Psoas muscle (tissue), 7 donors: ENCODE measurements at regions not wholly inside any gene's neighbourhood (a gene's known extent, or its start where the extent isn't known, plus 50 kb on each side); places are given as distances from the start of the nearest gene placed in this dataset.
A peak's percentile ranks its signal among the peaks of the same experiment; 100 is the strongest.

ENCODE experiments used
- ATAC-seq, 4 donors: fragments of 200-7000 bp; cut with Tn5 transposase; one replicate each; pipeline ENCODE4 v1.9.1; 2020; ENCODE audit warnings: moderate library complexity in 3 of 4, mild to moderate bottlenecking in 2 of 4
- DNase-seq, 2 donors: peaks; one replicate each; pipeline ENCODE4 v3.0.0-alpha.2; 2020
- H3K27ac ChIP-seq: fragments of 200-600 bp; one replicate; pipeline ENCODE4 v1.8.0; 2022
- H3K27me3 ChIP-seq, 3 donors: fragments of 200-600 bp in 1 of 3; one replicate each; pipeline versions ENCODE4 v1.6.1 to v1.8.0; 2013 to 2022; ENCODE audit warnings: low read length in 2 of 3, mild to moderate bottlenecking in 2 of 3, moderate library complexity in 1 of 3; ENCODE audit not compliant: insufficient read depth in 3 of 3
- H3K36me3 ChIP-seq, 2 donors: fragments of 200-600 bp in 1 of 2; one replicate each; pipeline versions ENCODE4 v1.6.1 to v1.8.0; 2013 to 2022; ENCODE audit warnings: low read depth in 1 of 2, mild to moderate bottlenecking in 1 of 2, moderate library complexity in 1 of 2; ENCODE audit not compliant: insufficient read depth in 1 of 2
- H3K4me1 ChIP-seq: fragments of 200-600 bp; one replicate; pipeline ENCODE4 v1.8.0; 2022
- H3K4me3 ChIP-seq: fragments of 200-600 bp; one replicate; pipeline ENCODE4 v1.8.0; 2022; ENCODE audit warnings: mild to moderate bottlenecking
- H3K9me3 ChIP-seq: fragments of 200-600 bp; one replicate; pipeline ENCODE4 v1.8.0; 2022
- CTCF ChIP-seq: fragments of 200-600 bp; IDR thresholded peaks from one replicate; pipeline ENCODE4 v1.8.0; 2022; ENCODE audit warnings: antibody characterized with exemption
- WGBS, 3 donors: extraction: QIAGEN DNeasy Blood & Tissue Kit; methylation state at CpG; one replicate each; pipeline versions ENCODE4 v1.1.6 to v1.1.7; 2013; 5-methylcytosine and 5-hydroxymethylcytosine counted together
- intact Hi-C, 2 donors: fragments of 100-400 bp; cut with DNase I; formaldehyde crosslinking; loops; one replicate each; pipeline versions ENCODE4 v1.11.0 to v1.14.2; 2022
- donor health status: healthy with polysubstance abuse.
- donor health status: DM: no; HTN: no; CAD: no; lungs with moderate emphysema.
- donor health status: Bipolar disorder and iron deficiency.
- donor health status: healthy.
- donor health status: DM: yes; HTN: yes; CAD: no.
- donor health status: DM: no; HTN: no; CAD: no.
- donor health status: DM: yes; HTN: yes; CAD: no.

GRCh38 chr10:70939441-70940003 lies 51.2 kb upstream of the PCBD1 start:
- intact Hi-C loops: no loop called here

GRCh38 chr10:70940834-70941568 lies 52.6 kb upstream of the PCBD1 start:
- no peaks in the 10 kb centered on the region for H3K27me3 ChIP-seq
- intact Hi-C loops: no loop called here
- DNase-seq (peak; percentile 30 to 76), ATAC-seq (peak; percentile 68 to 83 (median 76))
- H3K9me3 ChIP-seq: no peaks in the 10 kb centered on the region
- H3K27ac ChIP-seq: no peak overlapping the region
- no peak overlapping the region for H3K4me3 ChIP-seq
- 46 to 51% (median 49%) methylated on average over 6 of the region's 6 CpGs for WGBS, 3 donors
- H3K4me1 ChIP-seq: peaks cover 7% of the 10 kb centered on the region
- H3K36me3 ChIP-seq: no peaks in the 10 kb centered on the region
- TF ChIP-seq CTCF: no peak

More at GRCh38 chr10:70939441-70940003, 51.2 kb upstream of the PCBD1 start:
- Histone ChIP-seq H3K36me3 (no peaks in the 10 kb centered on the region), H3K9me3 (no peaks in the 10 kb centered on the region), H3K4me1 (peaks cover 7% of the 10 kb centered on the region), H3K4me3 (no peak overlapping the region), H3K27me3 (no peaks in the 10 kb centered on the region), H3K27ac (no peak overlapping the region)
- no peak for DNase-seq
- TF ChIP-seq CTCF: no peak
- no peak for ATAC-seq
- 37 to 65% (median 58%) methylated on average over 1 of the region's 1 CpG for WGBS, 3 donors

GRCh38 chr10:70942125-70942524 lies 53.8 kb upstream of the PCBD1 start:
- no peak for DNase-seq
- no peak overlapping the region for H3K4me3 ChIP-seq
- TF ChIP-seq CTCF: no peak
- H3K9me3 ChIP-seq: no peaks in the 10 kb centered on the region
- H3K27me3 ChIP-seq: no peaks in the 10 kb centered on the region
- intact Hi-C loops: no loop called here
- no peaks in the 10 kb centered on the region for H3K36me3 ChIP-seq
- peaks cover 7% of the 10 kb centered on the region for H3K4me1 ChIP-seq
- no peak for ATAC-seq
- no peak overlapping the region for H3K27ac ChIP-seq
- 82 to 92% (median 90%) methylated on average over 6 of the region's 6 CpGs for WGBS, 3 donors

- Histone ChIP-seq H3K4me3 (no peak overlapping the region), H3K27ac (no peak overlapping the region), H3K36me3 (no peaks in the 10 kb centered on the region), H3K9me3 (no peaks in the 10 kb centered on the region), H3K4me1 (peaks cover 7% of the 10 kb centered on the region), H3K27me3 (no peaks in the 10 kb centered on the region)
- 74 to 84% (median 78%) methylated on average over 3 of the region's 3 CpGs for WGBS, 3 donors
- DNase-seq (no peak), ATAC-seq (no peak)
- intact Hi-C loops: no loop called here
- no peak for TF ChIP-seq CTCF
Observed at GRCh38 chr10:70942725-70943124, 54.4 kb upstream of the PCBD1 start.
